ENCODE measurements at regions not wholly inside any gene's neighbourhood (a gene's known extent, or its start where the extent isn't known, plus 50 kb on each side); places are given as distances from the start of the nearest gene placed in this dataset.

GRCh38 chr6:19035461-19036195 is 648.5 kb downstream of the RNF144B start:
- TF ChIP-seq, protein P1, sequence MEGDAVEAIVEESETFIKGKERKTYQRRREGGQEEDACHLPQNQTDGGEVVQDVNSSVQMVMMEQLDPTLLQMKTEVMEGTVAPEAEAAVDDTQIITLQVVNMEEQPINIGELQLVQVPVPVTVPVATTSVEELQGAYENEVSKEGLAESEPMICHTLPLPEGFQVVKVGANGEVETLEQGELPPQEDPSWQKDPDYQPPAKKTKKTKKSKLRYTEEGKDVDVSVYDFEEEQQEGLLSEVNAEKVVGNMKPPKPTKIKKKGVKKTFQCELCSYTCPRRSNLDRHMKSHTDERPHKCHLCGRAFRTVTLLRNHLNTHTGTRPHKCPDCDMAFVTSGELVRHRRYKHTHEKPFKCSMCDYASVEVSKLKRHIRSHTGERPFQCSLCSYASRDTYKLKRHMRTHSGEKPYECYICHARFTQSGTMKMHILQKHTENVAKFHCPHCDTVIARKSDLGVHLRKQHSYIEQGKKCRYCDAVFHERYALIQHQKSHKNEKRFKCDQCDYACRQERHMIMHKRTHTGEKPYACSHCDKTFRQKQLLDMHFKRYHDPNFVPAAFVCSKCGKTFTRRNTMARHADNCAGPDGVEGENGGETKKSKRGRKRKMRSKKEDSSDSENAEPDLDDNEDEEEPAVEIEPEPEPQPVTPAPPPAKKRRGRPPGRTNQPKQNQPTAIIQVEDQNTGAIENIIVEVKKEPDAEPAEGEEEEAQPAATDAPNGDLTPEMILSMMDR (IDR thresholded peaks at IDR 0.05; ENCODE audit: extremely low read depth in 1 of 2, insufficient read depth in 1 of 2, low read depth in 1 of 2, low read length in 2 of 2), result no peak
- TF ChIP-seq POLR2A (IDR thresholded peaks at IDR 0.05; ENCODE audit: low read depth, low read length), result no peak
- no peak for TF ChIP-seq MYC (IDR thresholded peaks at IDR 0.05; ENCODE audit: low read depth, low read length)

All from endothelial cell of umbilical vein (primary cell).